ENCODE measurements at regions not wholly inside any gene's neighbourhood (a gene's known extent, or its start where the extent isn't known, plus 50 kb on each side); places are given as distances from the start of the nearest gene placed in this dataset.

- TF ChIP-seq CTCF (IDR thresholded peaks at IDR 0.05) (no peak), POLR2A (IDR thresholded peaks at IDR 0.05) (no peak)
- intact Hi-C loops (cut with DNase I; ENCODE audit: low total_unique reads), result no loop called here
- H3K27ac ChIP-seq, result no peak overlapping the region
- DNase-seq, result no peak
- H3K27me3 ChIP-seq, result no peaks in the 10 kb centered on the region
- no peaks in the 10 kb centered on the region for H3K36me3 ChIP-seq (ENCODE audit: low read depth, missing control alignments)
- H3K9me3 ChIP-seq, result no peaks in the 10 kb centered on the region
- WGBS, 2 donors, result 66 to 100% methylated on average over 2 to 34 of the region's 35 CpGs
- peak overlapping the region; percentile 34 to 40 for H3K4me3 ChIP-seq
- no peaks in the 10 kb centered on the region for H3K4me1 ChIP-seq
Observed at GRCh38 chr11:81744336-81745116, 989.1 kb downstream of the FAM181B start.

GRCh38 chr11:81725701-81726100, 1008.0 kb downstream of the FAM181B start:
- Histone ChIP-seq H3K4me3 (no peak overlapping the region), H3K27ac (no peak overlapping the region), H3K4me1 (no peaks in the 10 kb centered on the region), H3K36me3 (ENCODE audit: low read depth, missing control alignments) (no peaks in the 10 kb centered on the region), H3K27me3 (no peaks in the 10 kb centered on the region), H3K9me3 (no peaks in the 10 kb centered on the region)
- 74 to 75% methylated on average over 3 of the region's 3 CpGs for WGBS, 2 donors
- intact Hi-C loops (cut with DNase I; ENCODE audit: low total_unique reads), result no loop called here
- no peak for DNase-seq
- TF ChIP-seq POLR2A (IDR thresholded peaks at IDR 0.05) (no peak), CTCF (IDR thresholded peaks at IDR 0.05) (no peak)

GRCh38 chr11:81717695-81718094, 1016.0 kb downstream of the FAM181B start:
- TF ChIP-seq CTCF (IDR thresholded peaks at IDR 0.05) (no peak), POLR2A (IDR thresholded peaks at IDR 0.05) (no peak)
- Histone ChIP-seq H3K27me3 (no peaks in the 10 kb centered on the region), H3K36me3 (ENCODE audit: low read depth, missing control alignments) (no peaks in the 10 kb centered on the region), H3K4me3 (no peak overlapping the region), H3K9me3 (no peaks in the 10 kb centered on the region), H3K4me1 (no peaks in the 10 kb centered on the region), H3K27ac (no peak overlapping the region)
- DNase-seq, result no peak
- WGBS, 2 donors, result 90% methylated on average over 1 of the region's 1 CpG
- intact Hi-C loops (cut with DNase I; ENCODE audit: low total_unique reads), result no loop called here

GRCh38 chr11:81707881-81708280, 1025.8 kb downstream of the FAM181B start:
- no peak for DNase-seq
- no peak overlapping the region for H3K4me3 ChIP-seq
- H3K9me3 ChIP-seq, result no peaks in the 10 kb centered on the region
- no peaks in the 10 kb centered on the region for H3K36me3 ChIP-seq (ENCODE audit: low read depth, missing control alignments)
- H3K27ac ChIP-seq, result no peak overlapping the region
- WGBS, 2 donors, result 50 to 73% methylated on average over 1 of the region's 1 CpG
- no peaks in the 10 kb centered on the region for H3K4me1 ChIP-seq
- intact Hi-C loops (cut with DNase I; ENCODE audit: low total_unique reads), result no loop called here
- H3K27me3 ChIP-seq, result no peaks in the 10 kb centered on the region
- no peak for TF ChIP-seq POLR2A (IDR thresholded peaks at IDR 0.05)
- TF ChIP-seq CTCF (IDR thresholded peaks at IDR 0.05), result no peak

- no peaks in the 10 kb centered on the region for H3K9me3 ChIP-seq
- intact Hi-C loops (cut with DNase I; ENCODE audit: low total_unique reads), result no loop called here
- H3K27ac ChIP-seq, result no peak overlapping the region
- H3K4me3 ChIP-seq, result no peak overlapping the region
- no peaks in the 10 kb centered on the region for H3K27me3 ChIP-seq
- TF ChIP-seq POLR2A (IDR thresholded peaks at IDR 0.05) (no peak), CTCF (IDR thresholded peaks at IDR 0.05) (no peak)
- WGBS, 2 donors, result 39 to 71% methylated on average over 3 of the region's 3 CpGs
- no peak for DNase-seq
- H3K36me3 ChIP-seq (ENCODE audit: low read depth, missing control alignments), result no peaks in the 10 kb centered on the region
- no peaks in the 10 kb centered on the region for H3K4me1 ChIP-seq
Observed at GRCh38 chr11:81705283-81705682, 1028.4 kb downstream of the FAM181B start.
